H7 (cell line): ENCODE measurements at regions not wholly inside any gene's neighbourhood (a gene's known extent, or its start where the extent isn't known, plus 50 kb on each side); places are given as distances from the start of the nearest gene placed in this dataset.
"Not testable (repeated sequence)": the region's sequence is repeated elsewhere in the genome, so short reads cannot be mapped to it uniquely, and the experiment has no call there.

ENCODE experiments used
- DNase-seq: peaks from one replicate; pipeline ENCODE4 v3.0.0; 2012
- H3K27me3 ChIP-seq: 2 replicates; pipeline ENCODE4 v1.6.0; 2011; ENCODE audit warnings: mild to moderate bottlenecking, low read length; ENCODE audit not compliant: control insufficient read depth, insufficient read depth
- H3K36me3 ChIP-seq: replicated peaks from 2 replicates; pipeline ENCODE4 v1.5.1; 2011; ENCODE audit warnings: low read length; ENCODE audit not compliant: control insufficient read depth, insufficient read depth
- H3K4me3 ChIP-seq: 2 replicates; pipeline ENCODE4 v1.5.1; 2011; ENCODE audit warnings: low read depth, mild to moderate bottlenecking, control low read depth, low read length, moderate library complexity; ENCODE audit not compliant: insufficient read depth

DNA sequence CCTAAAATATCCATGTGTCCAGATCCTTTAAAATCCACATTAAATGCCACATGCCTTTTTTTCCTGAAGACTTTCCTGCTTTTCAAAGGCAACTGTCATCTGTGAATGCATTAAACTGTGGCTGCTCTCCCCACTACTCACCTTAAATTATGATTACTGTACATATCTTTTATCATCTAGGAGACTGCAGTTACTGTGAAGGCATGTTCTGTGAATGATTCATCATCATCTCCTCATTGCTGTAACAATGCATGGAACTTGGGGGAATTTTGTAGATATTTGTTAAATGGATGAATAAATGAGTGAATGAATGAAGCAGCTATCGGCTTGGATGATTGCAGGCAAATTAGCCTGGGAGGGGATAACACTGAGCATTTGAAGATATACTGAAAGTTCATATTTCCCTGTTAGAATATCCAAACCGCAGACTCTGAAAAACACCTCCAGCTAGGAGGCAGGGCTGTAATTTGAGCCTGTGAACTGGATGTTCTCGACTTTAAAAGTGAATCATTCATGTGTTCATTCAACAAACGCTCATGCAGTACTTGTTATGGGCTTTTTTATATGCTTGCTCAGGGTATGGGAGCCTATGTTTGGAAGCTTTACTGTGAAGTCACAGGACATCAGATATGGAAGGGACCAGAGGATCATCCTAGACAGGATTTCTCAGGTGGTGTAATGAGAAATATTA is 519.2 kb downstream of the KIF4B start:
- no peak for DNase-seq
- Histone ChIP-seq H3K4me3 (no peak overlapping the region), H3K27me3 (no peaks in the 10 kb centered on the region), H3K36me3 (no peaks in the 10 kb centered on the region)

DNA sequence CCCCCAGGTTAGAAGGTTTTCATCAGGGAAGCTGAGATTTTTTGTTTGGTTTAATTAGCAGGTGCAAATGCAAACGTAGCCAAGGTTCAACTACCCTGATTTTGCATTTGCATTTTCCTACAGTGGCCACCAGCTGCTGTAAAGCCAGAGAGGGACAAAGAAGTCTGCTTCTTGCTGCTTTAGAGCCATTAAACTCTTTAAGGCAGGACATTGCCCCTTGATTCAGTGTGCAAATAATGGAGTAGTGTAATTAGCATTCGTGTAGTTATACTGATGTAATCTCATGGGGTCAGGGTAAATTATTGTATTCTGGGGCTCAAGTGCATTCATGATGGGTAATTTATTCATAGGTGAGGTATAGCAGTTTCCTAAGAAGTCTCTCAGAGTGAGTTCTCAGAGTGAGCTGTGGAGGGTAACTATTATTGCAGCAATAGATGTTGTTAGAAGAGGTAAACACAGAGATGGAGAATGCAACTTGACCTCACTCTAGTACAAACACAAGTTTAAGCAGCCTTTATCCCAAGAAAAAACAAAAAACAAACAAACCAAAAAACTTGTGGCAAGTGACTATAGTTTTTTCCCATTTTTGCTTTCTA is 526.5 kb downstream of the KIF4B start:
- no peaks in the 10 kb centered on the region for H3K27me3 ChIP-seq
- H3K4me3 ChIP-seq: no peak overlapping the region
- DNase-seq: no peak
- no peaks in the 10 kb centered on the region for H3K36me3 ChIP-seq

DNA sequence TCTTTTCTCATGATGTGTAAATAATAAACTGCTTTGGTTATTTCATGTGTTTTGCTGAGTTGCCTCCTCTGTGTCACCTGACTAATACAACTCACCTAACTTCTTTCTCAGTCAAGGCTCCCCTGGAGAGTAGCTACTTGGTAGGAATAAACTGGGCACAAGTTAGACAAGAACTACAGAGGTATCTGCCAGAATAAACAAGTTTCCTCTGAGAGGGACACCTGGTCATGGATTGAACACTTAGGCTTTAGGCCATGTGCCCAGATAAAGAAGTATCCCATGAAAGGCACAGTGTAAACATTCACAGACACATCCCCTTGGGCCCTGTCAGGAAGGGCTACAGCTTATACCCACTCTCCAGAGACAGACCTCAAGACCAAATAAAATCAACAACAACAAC is 532.5 kb downstream of the KIF4B start:
- no peak for DNase-seq
- Histone ChIP-seq H3K27me3 (no peaks in the 10 kb centered on the region), H3K4me3 (no peak overlapping the region), H3K36me3 (no peaks in the 10 kb centered on the region)

DNA sequence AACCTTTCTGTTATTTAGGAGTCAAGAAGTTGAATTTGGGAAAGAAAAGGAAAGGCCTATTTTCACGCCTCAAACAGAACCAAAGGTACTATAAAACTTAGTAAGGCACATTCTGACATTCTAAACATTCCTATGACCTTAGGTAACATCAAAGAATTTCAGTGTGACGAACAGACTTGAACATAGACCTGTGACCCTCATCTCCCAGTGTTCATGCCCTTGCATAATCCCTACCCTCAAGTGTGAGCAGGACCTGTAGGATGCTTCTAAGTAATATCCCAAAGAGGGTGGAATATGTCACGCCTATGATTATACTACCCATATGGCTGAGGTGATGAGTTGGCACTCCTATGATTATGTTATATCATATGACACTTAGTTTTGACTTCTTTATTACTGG is 540.9 kb downstream of the KIF4B start:
- Histone ChIP-seq H3K36me3 (no peaks in the 10 kb centered on the region), H3K4me3 (no peak overlapping the region), H3K27me3 (no peaks in the 10 kb centered on the region)
- DNase-seq: no peak

DNA sequence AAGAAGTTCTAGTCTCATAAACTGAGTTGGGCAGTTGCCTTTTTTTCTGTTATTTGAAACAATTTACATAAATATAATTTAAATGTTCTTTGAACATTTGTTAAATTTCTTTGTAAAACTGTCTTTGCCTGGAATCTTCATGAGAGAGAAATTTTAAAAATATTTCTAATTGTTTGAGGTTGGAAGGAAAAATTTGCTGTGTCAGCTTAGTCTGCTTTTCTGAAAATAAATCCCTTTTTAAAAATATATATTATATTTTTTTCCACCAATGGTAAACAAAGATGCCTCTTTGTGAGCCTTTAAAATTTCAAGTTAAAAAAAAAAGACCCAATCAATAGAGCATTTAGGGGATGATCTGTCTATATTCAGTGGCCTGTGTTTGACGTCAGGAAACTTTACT is 542.7 kb downstream of the KIF4B start:
- Histone ChIP-seq H3K27me3 (no peaks in the 10 kb centered on the region), H3K4me3 (no peak overlapping the region), H3K36me3 (no peaks in the 10 kb centered on the region)
- no peak for DNase-seq

- Histone ChIP-seq H3K4me3 (no peak overlapping the region), H3K27me3 (no peaks in the 10 kb centered on the region), H3K36me3 (no peaks in the 10 kb centered on the region)
- DNase-seq: no peak
Observed at GRCh38 chr5:155556700-155557099, 543.1 kb downstream of the KIF4B start.

DNA sequence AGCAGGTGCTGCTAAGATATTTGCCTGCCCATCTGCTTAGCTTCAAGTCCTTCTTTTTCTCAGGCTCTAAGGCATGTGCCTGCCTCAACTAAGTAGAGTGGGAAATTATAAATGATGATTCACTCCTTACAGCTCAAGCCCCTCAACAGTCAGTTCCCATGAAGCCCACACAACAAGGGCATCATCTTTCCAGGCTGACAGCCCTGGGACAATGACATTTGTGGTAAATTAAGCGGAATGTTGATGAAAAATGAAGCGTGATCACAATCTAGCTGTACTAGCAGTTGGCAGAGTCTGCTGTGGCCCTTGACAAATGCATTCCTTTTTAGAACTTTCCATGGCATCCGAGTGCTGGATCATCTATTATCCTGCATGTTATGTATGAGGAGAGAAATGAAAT is 548.6 kb downstream of the KIF4B start:
- no peak for DNase-seq
- no peaks in the 10 kb centered on the region for H3K36me3 ChIP-seq
- H3K27me3 ChIP-seq: no peaks in the 10 kb centered on the region
- no peak overlapping the region for H3K4me3 ChIP-seq

GRCh38 chr5:155564541-155564940 is 551.0 kb downstream of the KIF4B start:
- DNase-seq: no peak
- Histone ChIP-seq H3K36me3 (no peaks in the 10 kb centered on the region), H3K27me3 (no peaks in the 10 kb centered on the region), H3K4me3 (no peak overlapping the region)

- no peak for DNase-seq
- H3K4me3 ChIP-seq: no peak overlapping the region
- H3K27me3 ChIP-seq: no peaks in the 10 kb centered on the region
- no peaks in the 10 kb centered on the region for H3K36me3 ChIP-seq
Observed at GRCh38 chr5:155575861-155576260, 562.3 kb downstream of the KIF4B start.

GRCh38 chr5:155586808-155587207 is 573.3 kb downstream of the KIF4B start:
- H3K27me3 ChIP-seq, H3K4me3 ChIP-seq, DNase-seq, H3K36me3 ChIP-seq: not testable (repeated sequence)

DNA sequence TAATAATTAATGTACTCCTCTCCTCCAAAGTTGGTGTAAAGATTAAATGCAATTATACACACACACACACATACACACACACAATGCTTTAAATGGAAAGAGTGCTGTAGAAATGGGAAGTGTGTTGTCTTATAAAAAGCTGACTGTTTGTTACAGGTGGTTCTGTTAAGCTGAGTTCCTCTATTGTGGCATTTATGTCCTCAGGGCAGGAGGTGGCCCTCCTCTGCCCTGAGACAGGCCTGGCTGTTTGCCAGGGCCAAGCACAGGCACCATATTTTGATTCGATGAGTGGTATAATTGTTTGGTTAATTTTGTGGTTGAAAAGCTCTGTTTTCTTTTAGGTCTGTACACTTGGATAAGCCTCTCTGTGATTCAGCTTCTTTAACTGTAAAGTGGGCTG is 573.9 kb downstream of the KIF4B start:
- no peak for DNase-seq
- no peaks in the 10 kb centered on the region for H3K36me3 ChIP-seq
- no peaks in the 10 kb centered on the region for H3K27me3 ChIP-seq
- no peak overlapping the region for H3K4me3 ChIP-seq

- no peak for DNase-seq
- H3K4me3 ChIP-seq: no peak overlapping the region
- H3K27me3 ChIP-seq: no peaks in the 10 kb centered on the region
- no peaks in the 10 kb centered on the region for H3K36me3 ChIP-seq
Observed at GRCh38 chr5:155591273-155591672, 577.7 kb downstream of the KIF4B start.

DNA sequence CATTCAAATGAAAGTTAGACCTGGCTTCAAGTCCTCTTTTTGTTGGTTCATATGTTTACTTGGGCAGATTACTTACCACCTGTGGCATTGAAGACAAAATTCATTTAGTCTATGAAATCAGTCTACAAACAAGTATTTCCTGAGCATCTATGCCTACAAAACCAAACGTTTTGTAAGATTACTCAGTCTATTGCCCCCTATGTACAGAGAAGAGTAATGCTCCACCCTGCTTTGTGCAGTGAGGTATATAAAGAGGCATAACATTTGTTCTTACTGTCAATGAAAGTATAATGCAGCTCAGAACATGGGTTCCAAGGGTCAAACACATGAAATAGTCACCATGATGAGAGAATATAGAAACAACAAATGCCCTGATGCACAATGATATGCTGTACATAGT is 580.7 kb downstream of the KIF4B start:
- no peak for DNase-seq

GRCh38 chr5:155595791-155596190 is 582.2 kb downstream of the KIF4B start:
- Histone ChIP-seq H3K36me3 (no peaks in the 10 kb centered on the region), H3K4me3 (no peak overlapping the region), H3K27me3 (no peaks in the 10 kb centered on the region)
- no peak for DNase-seq

More for the DNA sequence above, 580.7 kb downstream of the KIF4B start:
- no peaks in the 10 kb centered on the region for H3K36me3 ChIP-seq
- no peaks in the 10 kb centered on the region for H3K27me3 ChIP-seq
- H3K4me3 ChIP-seq: no peak overlapping the region

DNA sequence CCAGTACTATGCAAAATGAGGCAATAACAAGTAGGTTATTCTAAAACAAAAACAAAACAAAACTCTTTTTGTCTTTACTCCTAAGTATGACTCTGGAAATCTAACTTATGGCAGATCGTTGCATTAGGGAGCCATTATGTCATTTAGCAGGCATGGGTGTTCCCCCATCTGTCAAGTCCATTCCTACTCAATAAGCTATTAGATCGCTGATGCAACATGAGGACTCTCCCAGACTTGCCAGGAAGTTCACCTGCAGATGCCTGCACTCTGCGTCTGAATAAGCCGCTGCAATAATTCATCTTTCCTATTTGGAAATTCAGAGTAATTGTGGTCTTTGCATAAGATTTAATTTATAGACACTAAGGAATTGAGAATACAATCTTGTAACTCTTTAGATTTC is 585.0 kb downstream of the KIF4B start:
- H3K36me3 ChIP-seq: no peaks in the 10 kb centered on the region
- no peak for DNase-seq
- H3K4me3 ChIP-seq: no peak overlapping the region
- no peaks in the 10 kb centered on the region for H3K27me3 ChIP-seq

DNA sequence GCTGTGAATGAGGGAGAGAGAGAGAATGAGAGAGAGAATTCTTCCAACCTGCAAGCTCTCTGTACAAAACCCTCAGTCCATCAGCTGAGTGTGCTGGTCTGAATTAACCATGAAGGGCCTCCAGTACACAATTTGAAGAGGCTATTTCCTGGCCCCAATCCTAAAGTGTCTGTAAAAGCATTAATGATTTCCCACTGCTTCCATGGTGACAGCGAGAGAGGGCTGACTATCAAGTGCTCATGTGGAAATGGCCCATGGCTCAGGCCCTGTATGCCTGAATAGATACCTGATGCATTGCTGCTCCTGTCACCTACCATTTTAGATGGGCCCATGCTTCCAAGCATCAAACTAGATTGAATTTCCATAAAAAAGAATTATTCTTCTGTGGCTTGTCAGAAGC is 592.4 kb downstream of the KIF4B start:
- Histone ChIP-seq H3K36me3 (no peaks in the 10 kb centered on the region), H3K27me3 (no peaks in the 10 kb centered on the region), H3K4me3 (no peak overlapping the region)
- no peak for DNase-seq
